ENCODE measurements at regions not wholly inside any gene's neighbourhood (a gene's known extent, or its start where the extent isn't known, plus 50 kb on each side); places are given as distances from the start of the nearest gene placed in this dataset.

DNA sequence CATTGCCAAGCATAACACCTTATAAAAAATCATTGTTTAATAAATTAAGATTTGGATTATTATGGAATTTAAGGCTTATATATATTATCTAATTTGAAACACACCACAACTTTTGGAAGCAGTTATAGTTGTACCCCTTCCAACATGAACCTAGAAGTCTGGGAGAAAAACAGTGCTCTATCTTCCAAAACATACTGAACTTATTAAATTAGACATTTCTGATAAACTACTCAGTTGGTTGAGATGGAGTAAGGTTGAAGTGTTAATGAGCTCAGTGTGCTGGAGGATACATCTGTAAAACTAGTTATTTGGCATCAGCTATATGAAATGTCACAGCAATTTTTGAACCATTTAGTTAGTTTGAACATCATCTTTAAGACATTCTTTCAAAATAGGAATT lies 227.4 kb downstream of the ALX1 start:
- FAIRE-seq (no peak), DNase-seq (ENCODE audit: insufficient read length, low spot score) (no peak)
- no peak for TF ChIP-seq POLR2A (IDR thresholded peaks at IDR 0.05; ENCODE audit: low read depth, low read length)

- DNase-seq (ENCODE audit: insufficient read length, low spot score) (no peak), FAIRE-seq (no peak)
- TF ChIP-seq POLR2A (IDR thresholded peaks at IDR 0.05; ENCODE audit: low read depth, low read length), result no peak
Measured at GRCh38 chr12:85509081-85509856, 229.2 kb downstream of the ALX1 start.

- TF ChIP-seq POLR2A (IDR thresholded peaks at IDR 0.05; ENCODE audit: low read depth, low read length), result no peak
- no peak for DNase-seq (ENCODE audit: insufficient read length, low spot score)
- FAIRE-seq, result no peak
Measured at GRCh38 chr12:85509857-85510256, 229.8 kb downstream of the ALX1 start.

- no peak for DNase-seq (ENCODE audit: insufficient read length, low spot score)
- no peak for TF ChIP-seq POLR2A (IDR thresholded peaks at IDR 0.05; ENCODE audit: low read depth, low read length)
- no peak for FAIRE-seq
Measured at GRCh38 chr12:85516039-85516438, 236.0 kb downstream of the ALX1 start.

- no peak for FAIRE-seq
- no peak for DNase-seq (ENCODE audit: insufficient read length, low spot score)
- no peak for TF ChIP-seq POLR2A (IDR thresholded peaks at IDR 0.05; ENCODE audit: low read depth, low read length)
Measured at GRCh38 chr12:85516667-85517325, 236.8 kb downstream of the ALX1 start.

- FAIRE-seq, result no peak
- no peak for TF ChIP-seq POLR2A (IDR thresholded peaks at IDR 0.05; ENCODE audit: low read depth, low read length)
- no peak for DNase-seq (ENCODE audit: insufficient read length, low spot score)
Measured at GRCh38 chr12:85519163-85519562, 239.1 kb downstream of the ALX1 start.

- no peak for DNase-seq (ENCODE audit: insufficient read length, low spot score)
- no peak for FAIRE-seq
- no peak for TF ChIP-seq POLR2A (IDR thresholded peaks at IDR 0.05; ENCODE audit: low read depth, low read length)
Measured at GRCh38 chr12:85523197-85523596, 243.2 kb downstream of the ALX1 start.

- FAIRE-seq, result no peak
Measured at GRCh38 chr12:85527192-85527591, 247.2 kb downstream of the ALX1 start.

DNA sequence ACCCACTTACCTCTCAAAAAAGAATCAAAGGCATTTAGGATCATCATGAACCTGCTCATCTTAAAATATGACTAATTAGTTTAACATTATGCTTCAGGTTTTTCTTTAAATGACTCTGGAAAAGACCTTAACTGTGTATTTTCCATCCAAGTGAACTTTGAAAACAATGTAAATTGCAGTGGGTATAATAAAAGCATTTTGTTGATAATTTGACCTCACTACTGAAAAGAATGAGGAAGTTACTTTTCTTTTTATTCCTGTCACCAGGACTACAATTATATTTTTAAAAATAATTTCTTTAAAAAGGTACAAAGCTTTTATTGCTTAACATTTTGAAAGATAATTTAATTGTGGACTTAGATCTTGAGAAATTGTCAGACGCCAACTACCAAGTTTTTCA lies 249.9 kb downstream of the ALX1 start:
- TF ChIP-seq POLR2A (IDR thresholded peaks at IDR 0.05; ENCODE audit: low read depth, low read length), result no peak
- DNase-seq (ENCODE audit: insufficient read length, low spot score) (no peak), FAIRE-seq (no peak)

More at GRCh38 chr12:85527192-85527591, 247.2 kb downstream of the ALX1 start:
- DNase-seq (ENCODE audit: insufficient read length, low spot score), result no peak
- no peak for TF ChIP-seq POLR2A (IDR thresholded peaks at IDR 0.05; ENCODE audit: low read depth, low read length)

GRCh38 chr12:85530456-85530855 lies 250.4 kb downstream of the ALX1 start:
- no peak for TF ChIP-seq POLR2A (IDR thresholded peaks at IDR 0.05; ENCODE audit: low read depth, low read length)
- FAIRE-seq (no peak), DNase-seq (ENCODE audit: insufficient read length, low spot score) (no peak)

GRCh38 chr12:85531341-85531740 lies 251.3 kb downstream of the ALX1 start:
- DNase-seq (ENCODE audit: insufficient read length, low spot score) (no peak), FAIRE-seq (no peak)
- TF ChIP-seq POLR2A (IDR thresholded peaks at IDR 0.05; ENCODE audit: low read depth, low read length), result no peak

DNA sequence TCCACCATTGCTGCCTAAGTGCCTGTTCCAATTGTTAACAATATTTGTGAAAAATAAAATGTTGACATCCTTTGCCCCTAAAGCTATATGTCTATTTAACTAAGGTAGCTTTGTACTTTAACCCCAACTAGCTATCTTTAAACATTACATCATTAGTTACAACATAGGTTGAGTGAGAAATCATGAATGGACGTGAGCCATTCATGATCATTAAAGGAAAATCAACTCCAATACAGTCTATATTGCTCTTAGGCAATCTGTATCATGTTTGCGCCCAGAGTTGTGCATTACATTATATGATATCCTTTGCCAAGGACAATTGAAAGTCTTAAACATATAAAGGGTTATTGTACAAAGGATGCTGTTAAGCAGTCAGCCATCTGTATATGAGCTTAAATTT lies 269.6 kb downstream of the ALX1 start:
- TF ChIP-seq POLR2A (IDR thresholded peaks at IDR 0.05; ENCODE audit: low read depth, low read length), result no peak
- no peak for FAIRE-seq
- DNase-seq (ENCODE audit: insufficient read length, low spot score), result no peak

DNA sequence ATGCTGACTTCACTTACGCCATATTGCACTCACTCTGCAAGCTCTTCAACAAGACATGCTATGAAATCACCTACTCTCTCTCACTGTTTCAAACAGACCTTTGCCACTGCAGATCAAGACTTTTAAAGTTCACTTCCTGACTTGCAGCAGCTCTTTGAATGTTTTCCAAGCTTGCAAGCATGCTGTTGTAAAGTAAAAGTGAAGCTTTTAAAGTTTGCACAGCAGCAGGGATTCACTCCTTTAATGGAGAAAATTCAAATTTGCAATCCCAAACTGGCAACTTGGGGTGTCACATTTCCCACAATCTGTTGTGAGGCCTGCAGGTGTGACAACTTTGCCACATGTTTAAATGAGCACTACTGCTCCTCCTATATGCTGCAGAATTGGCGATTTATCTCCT lies 270.9 kb downstream of the ALX1 start:
- no peak for TF ChIP-seq POLR2A (IDR thresholded peaks at IDR 0.05; ENCODE audit: low read depth, low read length)
- FAIRE-seq (no peak), DNase-seq (ENCODE audit: insufficient read length, low spot score) (no peak)

DNA sequence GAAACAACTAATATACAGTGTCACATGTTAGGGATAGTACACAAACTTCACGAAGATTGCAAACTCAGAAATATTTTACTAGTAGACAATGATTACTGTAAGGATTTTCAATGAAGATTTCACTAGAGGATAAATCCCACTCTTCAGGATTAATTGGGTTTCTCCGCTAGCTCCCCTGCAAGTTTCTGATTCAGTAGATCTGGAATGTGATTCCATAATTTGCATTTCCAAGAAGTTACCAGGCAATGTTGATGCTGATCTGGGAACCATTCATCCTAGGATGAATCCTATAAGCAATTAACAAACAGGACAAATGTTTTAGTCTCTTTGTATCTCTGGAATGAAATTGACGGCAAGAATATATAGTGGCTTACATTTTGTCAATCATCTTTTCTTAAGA lies 272.4 kb downstream of the ALX1 start:
- no peak for FAIRE-seq
- no peak for DNase-seq (ENCODE audit: insufficient read length, low spot score)
- TF ChIP-seq POLR2A (IDR thresholded peaks at IDR 0.05; ENCODE audit: low read depth, low read length), result no peak

- DNase-seq (ENCODE audit: insufficient read length, low spot score) (no peak), FAIRE-seq (no peak)
- TF ChIP-seq POLR2A (IDR thresholded peaks at IDR 0.05; ENCODE audit: low read depth, low read length), result no peak
Measured at GRCh38 chr12:85557850-85558249, 277.8 kb downstream of the ALX1 start.

Measured in H54 (cell line).